GM21737 (cell line): ENCODE measurements at regions not wholly inside any gene's neighbourhood (a gene's known extent, or its start where the extent isn't known, plus 50 kb on each side); places are given as distances from the start of the nearest gene placed in this dataset.

ENCODE experiments used
- ATAC-seq: cut with Tn5 transposase; IDR thresholded peaks from one replicate; pipeline ENCODE4 v1.9.1; 2021; ENCODE audit warnings: mild to moderate bottlenecking, moderate library complexity; ENCODE audit not compliant: unreplicated experiment

DNA sequence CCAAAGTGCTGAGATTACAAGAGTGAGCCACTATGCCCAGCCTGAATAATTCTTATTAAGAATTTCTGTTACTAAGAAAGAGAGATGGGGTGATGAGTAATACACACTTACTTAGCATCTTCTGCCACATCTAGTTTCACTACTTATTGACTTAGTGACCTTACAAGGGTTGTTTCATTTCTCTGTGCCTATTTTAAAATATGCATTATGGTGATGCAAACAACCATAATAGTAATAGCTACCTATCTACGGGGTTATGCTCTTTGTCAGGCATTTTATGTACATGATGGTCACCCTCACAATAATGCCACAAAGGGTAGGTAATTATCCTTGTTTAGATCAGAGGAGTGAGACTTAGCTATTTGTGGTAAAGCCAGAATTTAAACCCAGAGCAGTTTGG, 499.0 kb upstream of the SGCD start:
- ATAC-seq, result peak; percentile 63

DNA sequence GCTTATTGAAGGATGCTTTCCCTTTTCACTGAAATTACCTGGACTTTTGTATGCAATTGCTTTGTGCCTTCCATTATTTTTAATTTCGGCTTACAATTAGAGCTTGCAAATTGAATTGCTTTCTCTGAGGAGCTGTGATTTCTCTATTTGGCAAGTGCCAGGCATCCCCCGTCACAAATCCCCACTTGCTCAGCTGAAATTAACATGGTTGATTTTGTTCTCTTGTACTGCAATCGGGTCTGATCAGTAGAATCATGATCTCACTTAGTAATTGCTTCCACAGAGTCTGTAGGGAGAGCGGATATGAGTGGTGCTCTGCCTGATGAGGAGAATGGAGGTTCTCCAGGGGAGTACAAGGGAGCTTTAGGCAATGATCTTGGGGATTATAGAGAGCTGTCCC, 495.5 kb upstream of the SGCD start:
- ATAC-seq, result no peak

DNA sequence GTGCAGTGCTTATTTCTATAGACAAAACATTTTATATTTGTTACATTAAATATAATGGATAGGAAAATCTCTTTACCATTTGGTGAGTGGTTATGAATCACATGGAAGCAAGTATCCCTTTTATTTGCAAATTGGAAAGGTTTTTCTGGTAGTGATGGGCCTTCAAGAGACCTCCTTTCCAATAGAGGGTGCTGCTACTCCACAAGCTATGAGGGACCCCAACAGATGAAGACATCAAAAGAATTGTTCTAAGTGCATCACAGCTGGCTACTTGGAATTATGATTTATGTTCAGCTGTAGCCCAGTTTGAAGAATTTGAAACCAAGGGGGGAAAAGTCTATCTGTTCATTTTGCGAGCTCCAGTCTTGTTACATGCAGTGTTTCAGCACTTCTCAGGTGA, 493.7 kb upstream of the SGCD start:
- no peak for ATAC-seq

GRCh38 chr5:155834271-155834975, 492.5 kb upstream of the SGCD start:
- no peak for ATAC-seq

DNA sequence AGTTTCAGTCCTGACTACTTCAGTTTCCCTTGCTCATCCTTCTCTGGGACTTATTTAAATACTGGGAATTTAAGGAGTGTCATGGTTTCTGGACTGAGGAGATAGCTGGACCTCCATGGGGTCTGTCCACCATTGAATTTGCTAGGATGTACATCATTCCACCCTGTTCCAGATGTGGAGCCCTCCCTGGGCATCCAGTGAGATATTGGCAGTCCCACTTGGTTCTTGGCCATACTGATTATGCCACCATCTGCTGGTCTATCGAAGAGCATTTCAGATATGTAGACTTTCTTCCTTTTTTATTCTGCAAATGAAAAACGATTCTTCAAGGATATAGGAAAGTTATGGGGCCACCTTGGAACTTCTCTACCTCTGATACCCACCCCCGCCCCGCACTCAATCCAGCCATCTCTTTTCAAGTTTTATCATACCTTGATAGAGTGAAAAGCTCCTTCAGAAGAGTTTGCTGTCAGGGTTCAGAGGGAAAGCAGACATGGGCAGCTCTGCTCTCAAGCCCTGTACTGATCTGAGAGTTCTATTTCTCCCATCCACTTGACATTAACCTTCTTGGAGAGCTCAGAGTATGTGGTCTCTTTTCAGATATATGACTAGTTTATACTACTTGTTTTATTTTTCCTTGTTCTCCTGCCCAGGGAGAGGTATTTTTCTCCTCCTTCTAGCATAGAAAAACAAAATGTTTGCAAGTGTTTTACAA, 490.7 kb upstream of the SGCD start:
- ATAC-seq, result no peak

DNA sequence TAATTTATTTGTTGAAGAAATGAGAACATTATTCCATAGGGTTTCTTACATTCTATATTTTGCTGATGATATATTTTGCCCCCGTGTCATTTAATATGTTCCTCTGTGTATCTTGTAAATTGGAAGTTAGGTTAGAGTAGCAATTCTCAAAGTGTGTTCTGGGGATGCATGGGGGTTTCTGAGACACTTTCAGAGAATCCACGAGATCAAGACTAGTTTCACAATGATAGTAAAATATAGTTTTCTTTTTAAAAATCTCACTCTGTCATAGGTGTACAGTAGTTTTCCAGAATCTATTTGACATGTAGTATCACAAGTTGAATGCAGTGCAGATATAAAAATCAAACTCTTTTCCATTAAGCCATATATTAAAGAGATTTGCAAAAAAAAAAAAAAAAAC, 488.6 kb upstream of the SGCD start:
- no peak for ATAC-seq

- ATAC-seq, result no peak
Observed at GRCh38 chr5:155839251-155840037, 487.5 kb upstream of the SGCD start.

DNA sequence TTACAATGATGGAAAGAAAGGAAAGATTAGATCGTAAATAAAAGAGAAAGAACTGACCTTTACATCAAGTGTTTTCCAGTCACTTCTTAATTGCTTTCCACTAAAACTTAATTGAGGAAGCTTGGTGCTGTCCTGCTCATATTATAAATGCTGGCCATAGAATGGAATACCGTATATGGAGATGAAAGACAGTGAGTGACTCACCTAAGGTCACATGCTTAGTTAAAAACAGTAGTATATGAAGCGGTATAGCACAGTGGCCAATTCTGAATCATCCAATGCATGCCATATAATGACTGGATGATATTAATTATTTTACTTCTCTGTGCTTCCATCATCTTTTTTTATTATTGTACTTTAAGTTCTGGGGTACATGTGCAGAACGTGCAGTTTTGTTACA, 482.4 kb upstream of the SGCD start:
- ATAC-seq, result no peak

- no peak for ATAC-seq
Observed at GRCh38 chr5:155850370-155850769, 476.6 kb upstream of the SGCD start.

DNA sequence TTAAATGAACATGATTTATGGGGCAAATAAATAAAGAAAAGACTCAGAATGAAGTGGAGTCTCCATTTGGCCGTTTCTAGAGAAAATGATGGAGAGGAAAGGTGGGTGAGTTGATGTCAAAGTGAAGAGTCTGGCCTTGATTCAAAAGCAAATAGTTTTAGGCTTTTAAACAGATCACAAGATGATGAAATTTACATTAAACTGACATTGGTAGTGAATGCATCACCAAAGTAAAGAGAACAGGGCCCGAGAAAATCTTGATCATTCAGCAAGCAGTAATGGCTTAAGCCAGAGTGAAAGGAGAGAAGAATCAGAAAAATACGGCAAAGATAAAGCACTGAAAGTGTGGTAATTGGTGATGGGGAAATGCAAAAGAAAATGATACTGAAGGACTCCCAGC, 460.0 kb upstream of the SGCD start:
- ATAC-seq, result no peak

DNA sequence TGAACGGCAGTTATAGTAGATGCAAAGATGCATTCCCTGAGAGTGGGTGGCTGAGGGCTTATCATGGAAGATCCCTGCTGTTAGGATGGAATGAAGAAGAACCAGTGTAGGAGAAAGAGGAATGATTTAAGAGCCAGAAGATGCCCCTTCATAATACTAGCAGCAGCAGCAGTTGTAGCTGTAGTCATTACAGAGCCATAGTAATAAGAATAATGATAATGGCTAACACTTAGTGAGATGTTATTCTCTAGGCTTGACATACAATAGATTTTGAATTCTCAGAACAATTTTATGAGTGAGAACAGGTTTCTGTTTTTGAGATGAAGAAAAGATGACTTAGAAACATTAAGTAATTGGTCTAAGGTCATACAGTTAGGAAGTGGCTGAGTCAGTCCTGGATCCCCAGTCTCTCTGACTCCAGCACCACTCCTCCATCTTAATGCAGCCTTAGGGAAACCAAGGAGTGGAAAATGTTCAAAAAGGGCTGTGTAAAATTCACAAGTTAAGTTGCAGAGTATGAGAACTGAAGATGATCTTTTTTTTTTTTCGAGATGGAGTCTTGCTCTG, 459.4 kb upstream of the SGCD start:
- ATAC-seq, result no peak

DNA sequence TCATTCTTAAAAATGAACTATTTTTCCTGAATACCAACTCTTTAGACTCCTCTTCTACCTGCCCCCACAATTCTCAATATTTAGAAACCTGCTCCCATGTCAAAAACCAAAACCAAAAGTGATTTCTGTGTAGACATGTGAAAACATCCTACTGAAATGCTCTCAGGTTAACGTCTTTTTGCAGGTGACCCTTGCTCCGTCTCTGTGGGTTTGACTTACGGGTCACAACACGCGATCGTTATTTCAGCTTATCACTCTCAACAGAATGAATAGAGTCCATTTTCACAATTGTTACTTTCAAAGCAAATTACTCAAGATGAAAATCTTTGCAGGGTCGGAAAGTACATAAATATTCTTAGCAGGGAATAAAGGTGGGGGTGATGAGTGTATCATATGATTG, 456.3 kb upstream of the SGCD start:
- ATAC-seq, result no peak

DNA sequence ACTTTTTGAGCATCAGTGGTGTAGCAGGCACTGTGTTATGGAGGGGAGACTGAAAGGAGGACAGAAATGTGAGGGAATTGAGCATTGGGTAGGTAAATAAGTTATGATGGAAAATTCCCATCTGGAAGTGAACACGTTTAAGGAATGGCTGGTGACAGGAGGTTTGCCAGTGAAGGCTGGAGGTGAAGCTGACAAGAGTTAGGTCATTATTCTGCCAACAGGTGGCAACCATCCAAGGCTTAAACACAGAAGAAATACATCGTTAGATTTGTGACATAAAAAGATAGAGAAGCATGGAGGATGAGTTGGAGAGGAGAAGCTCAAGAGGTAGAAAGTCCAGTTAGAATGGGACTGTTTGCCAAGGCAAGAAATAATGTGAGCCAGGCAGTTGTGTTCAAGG, 455.3 kb upstream of the SGCD start:
- ATAC-seq, result no peak

GRCh38 chr5:155872629-155873220, 454.2 kb upstream of the SGCD start:
- no peak for ATAC-seq

DNA sequence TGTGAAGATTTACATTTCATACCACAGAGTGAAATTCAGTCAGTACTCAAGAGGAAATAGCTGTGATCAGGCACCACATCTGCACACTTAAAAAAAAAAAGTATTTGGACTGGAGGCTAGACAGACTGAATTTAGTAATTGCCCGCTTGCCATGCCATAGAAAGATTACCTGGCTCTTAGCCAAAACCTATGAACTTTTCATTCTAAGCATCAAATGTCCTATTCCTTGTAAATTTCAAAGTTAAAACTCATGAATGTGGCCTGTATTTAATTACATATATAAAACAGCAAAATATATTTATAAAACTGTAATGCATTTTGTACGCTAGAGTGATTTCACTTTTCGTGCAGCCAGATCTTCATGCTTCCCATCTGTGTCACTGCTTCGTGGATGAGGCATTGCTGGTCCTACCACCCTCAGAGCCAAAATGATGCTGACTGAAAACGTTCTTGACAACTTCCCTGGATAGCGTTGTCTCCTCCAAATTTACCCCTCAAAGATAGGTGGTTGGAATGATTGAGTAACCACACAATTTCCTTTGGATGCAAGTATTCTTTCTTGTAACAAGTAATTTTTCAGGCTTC, 447.9 kb upstream of the SGCD start:
- no peak for ATAC-seq

- no peak for ATAC-seq
Observed at GRCh38 chr5:155884041-155884440, 442.9 kb upstream of the SGCD start.

DNA sequence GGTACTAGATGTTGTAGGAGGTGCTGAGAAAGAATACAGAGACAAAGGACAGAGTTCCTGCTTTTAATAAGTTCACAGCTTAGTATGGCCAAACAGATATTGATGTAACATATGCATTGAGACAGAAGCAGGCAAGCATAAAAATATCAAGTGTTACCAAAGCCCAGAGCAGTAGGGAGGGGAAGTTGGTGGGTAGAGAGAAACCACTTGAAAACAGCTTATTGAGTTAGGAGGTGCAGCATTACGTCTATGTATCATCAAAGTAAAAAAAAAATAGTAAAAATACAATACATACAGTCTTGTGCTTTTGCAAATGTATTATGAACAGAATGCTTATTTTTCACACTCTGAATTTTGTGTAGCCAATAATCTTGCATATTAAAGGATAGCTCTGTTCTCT, 441.8 kb upstream of the SGCD start:
- no peak for ATAC-seq

DNA sequence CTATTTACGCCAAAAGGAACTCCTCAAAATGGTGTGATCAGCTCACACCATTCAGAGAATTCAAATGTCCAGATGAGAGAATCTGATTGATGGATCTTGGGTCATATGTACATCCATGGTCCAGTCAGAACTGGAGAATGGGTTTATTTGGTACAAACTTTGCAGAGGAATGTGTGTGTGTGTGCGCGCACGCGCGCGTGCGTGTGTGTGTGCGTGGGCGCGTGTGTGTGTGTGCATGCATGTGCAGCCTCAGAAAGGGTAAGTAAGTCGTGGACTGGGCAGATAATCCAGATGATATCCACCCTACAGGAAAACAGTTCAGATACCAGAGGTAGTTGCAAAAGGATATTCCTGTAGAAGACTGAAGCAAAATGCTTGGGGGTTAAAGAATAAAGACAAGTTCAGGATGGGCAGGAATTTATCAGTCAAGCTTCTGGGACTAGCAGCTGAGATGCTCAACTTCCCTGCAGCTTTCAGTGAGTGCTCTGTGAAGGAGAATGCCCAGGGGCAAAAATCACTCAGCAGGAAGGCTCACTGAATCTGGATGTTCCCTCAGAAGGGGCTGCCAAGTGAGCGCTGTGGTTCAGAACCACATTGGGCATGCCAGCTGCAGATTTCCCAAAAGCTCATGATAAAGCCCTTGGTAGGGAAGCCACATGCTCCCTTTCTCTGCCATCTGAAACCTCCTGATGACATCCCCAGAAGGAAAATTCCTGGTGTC, 440.5 kb upstream of the SGCD start:
- no peak for ATAC-seq

DNA sequence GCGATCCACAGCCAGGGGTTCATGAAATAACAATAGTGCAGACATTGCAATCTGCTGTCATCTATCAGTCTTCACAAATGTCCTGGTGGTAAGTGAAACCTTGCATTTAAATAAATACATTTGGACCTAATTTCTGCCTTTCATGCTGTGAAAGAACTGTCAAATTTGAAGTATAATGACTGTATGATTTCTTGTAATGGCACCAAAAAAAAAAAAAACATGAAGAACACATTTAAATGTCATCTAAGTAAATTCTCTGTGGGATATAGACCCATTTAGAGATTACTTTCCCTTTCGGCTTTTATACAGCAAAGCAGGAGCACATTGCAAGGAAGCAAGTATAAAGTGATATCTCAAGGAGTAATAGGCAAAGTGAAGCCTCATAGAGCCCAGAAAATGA, 431.5 kb upstream of the SGCD start:
- no peak for ATAC-seq

- ATAC-seq, result no peak
Observed at GRCh38 chr5:155897761-155898160, 429.2 kb upstream of the SGCD start.
